Transverse colon (tissue), 4 donors: ENCODE measurements at regions not wholly inside any gene's neighbourhood (a gene's known extent, or its start where the extent isn't known, plus 50 kb on each side); places are given as distances from the start of the nearest gene placed in this dataset.

Source experiments
- DNase-seq: peaks from one replicate; pipeline ENCODE4 v3.0.0-alpha.2; 2019
- H3K27ac ChIP-seq, 4 donors: fragments of 200-600 bp; sonication (generic); 2 replicates each; pipeline ENCODE4 v1.5.1; 2016 to 2018; ENCODE audit warnings: inconsistent platforms in 4 of 4
- H3K27me3 ChIP-seq: fragments of 200-600 bp; sonication (generic); 2 replicates; pipeline ENCODE4 v1.5.1; 2017; ENCODE audit warnings: inconsistent platforms
- H3K36me3 ChIP-seq, 4 donors: fragments of 200-600 bp; sonication (generic); 2 replicates each; pipeline ENCODE4 v1.5.1; 2017 to 2019; ENCODE audit warnings: inconsistent platforms in 4 of 4
- H3K4me1 ChIP-seq, 4 donors: fragments of 200-600 bp; sonication (generic); 2 replicates each; pipeline ENCODE4 v1.5.1; 2017 to 2020; ENCODE audit warnings: inconsistent platforms in 4 of 4
- H3K4me3 ChIP-seq, 4 donors: fragments of 200-600 bp; sonication (generic); 1 replicate in 1 of 4; 2 replicates in 3 of 4; pipeline versions ENCODE4 v1.5.1 to v1.6.1; 2017 to 2019; ENCODE audit warnings: inconsistent platforms in 4 of 4
- H3K9me3 ChIP-seq, 2 donors: fragments of 200-600 bp; sonication (generic); 2 replicates each; pipeline ENCODE4 v1.5.1; 2017 to 2019; ENCODE audit warnings: inconsistent platforms in 2 of 2
- EP300 ChIP-seq: sonication (generic); formaldehyde crosslinking; IDR thresholded peaks from one replicate; pipeline ENCODE4 v1.6.1; 2017; ENCODE audit warnings: antibody characterized with exemption, low read depth
- POLR2A ChIP-seq: fragments of 450-650 bp; IDR thresholded peaks from one replicate; pipeline ENCODE4 v1.6.1; 2016; ENCODE audit warnings: antibody characterized with exemption, mild to moderate bottlenecking, moderate library complexity
- POLR2AphosphoS5 ChIP-seq, 3 donors: sonication (generic); formaldehyde crosslinking; IDR thresholded peaks; one replicate each; pipeline ENCODE4 v1.6.1; 2016; ENCODE audit warnings: antibody characterized with exemption in 3 of 3
- WGBS, 2 donors: methylation state at CpG; one replicate each; pipeline ENCODE4 v1.1.5; 2018; ENCODE audit warnings: low coverage in 1 of 2; 5-methylcytosine and 5-hydroxymethylcytosine counted together
- in situ Hi-C, 4 donors: fragments of 200-750 bp; cut with MboI; loops; one replicate each; pipeline versions ENCODE4 v1.15.0 to v1.15.1; 2017; ENCODE audit warnings: low sequenced_read_pairs in 3 of 4, low pct_ligation_motif_present in 1 of 4, low pct_unique_long_range_greater_than_20kb in 1 of 4
- intact Hi-C: fragments of 100-400 bp; cut with DNase I; formaldehyde crosslinking; loops from one replicate; pipeline ENCODE4 v1.15.1; 2023; ENCODE audit warnings: low total_unique reads
- TF ChIP-seq, protein P1 (sequence below), 5 experiments: fragments of 200-600 bp in 3 of 5; fragments of 450-650 bp in 2 of 5; sonication (generic) in 3 of 5; IDR thresholded peaks; 1 replicate in 2 of 5; 2 replicates in 3 of 5; pipeline ENCODE4 v1.5.1; 2016 to 2017; ENCODE audit warnings: antibody characterized with exemption in 5 of 5, inconsistent platforms in 3 of 5, mild to moderate bottlenecking in 2 of 5, moderate library complexity in 1 of 5

GRCh38 chr21:21955204-21955603 is 957.0 kb downstream of the NCAM2 start:
- no peaks in the 10 kb centered on the region for H3K4me1 ChIP-seq
- H3K27ac ChIP-seq = no peak overlapping the region
- H3K27me3 ChIP-seq = no peaks in the 10 kb centered on the region
- H3K4me3 ChIP-seq = no peak overlapping the region
- no peak for DNase-seq
- in situ Hi-C loops = no loop called here
- intact Hi-C loops = no loop called here
- no peaks in the 10 kb centered on the region for H3K36me3 ChIP-seq
- no peaks in the 10 kb centered on the region for H3K9me3 ChIP-seq
- no peak for TF ChIP-seq POLR2A
- WGBS, 2 donors = 70 to 78% methylated on average over 3 of the region's 3 CpGs

GRCh38 chr21:21957490-21957889 is 959.3 kb downstream of the NCAM2 start:
- Histone ChIP-seq H3K9me3 (no peaks in the 10 kb centered on the region), H3K36me3 (no peaks in the 10 kb centered on the region), H3K27ac (no peak overlapping the region), H3K27me3 (no peaks in the 10 kb centered on the region), H3K4me3 (no peak overlapping the region), H3K4me1 (no peaks in the 10 kb centered on the region)
- TF ChIP-seq POLR2A = no peak
- TF ChIP-seq EP300 = no peak
- TF ChIP-seq, protein P1, sequence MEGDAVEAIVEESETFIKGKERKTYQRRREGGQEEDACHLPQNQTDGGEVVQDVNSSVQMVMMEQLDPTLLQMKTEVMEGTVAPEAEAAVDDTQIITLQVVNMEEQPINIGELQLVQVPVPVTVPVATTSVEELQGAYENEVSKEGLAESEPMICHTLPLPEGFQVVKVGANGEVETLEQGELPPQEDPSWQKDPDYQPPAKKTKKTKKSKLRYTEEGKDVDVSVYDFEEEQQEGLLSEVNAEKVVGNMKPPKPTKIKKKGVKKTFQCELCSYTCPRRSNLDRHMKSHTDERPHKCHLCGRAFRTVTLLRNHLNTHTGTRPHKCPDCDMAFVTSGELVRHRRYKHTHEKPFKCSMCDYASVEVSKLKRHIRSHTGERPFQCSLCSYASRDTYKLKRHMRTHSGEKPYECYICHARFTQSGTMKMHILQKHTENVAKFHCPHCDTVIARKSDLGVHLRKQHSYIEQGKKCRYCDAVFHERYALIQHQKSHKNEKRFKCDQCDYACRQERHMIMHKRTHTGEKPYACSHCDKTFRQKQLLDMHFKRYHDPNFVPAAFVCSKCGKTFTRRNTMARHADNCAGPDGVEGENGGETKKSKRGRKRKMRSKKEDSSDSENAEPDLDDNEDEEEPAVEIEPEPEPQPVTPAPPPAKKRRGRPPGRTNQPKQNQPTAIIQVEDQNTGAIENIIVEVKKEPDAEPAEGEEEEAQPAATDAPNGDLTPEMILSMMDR (IDR thresholded peaks at IDR 0.05) = no peak
- TF ChIP-seq POLR2AphosphoS5 (IDR thresholded peaks at IDR 0.05) = no peak
- intact Hi-C loops = no loop called here
- no peak for DNase-seq
- WGBS, 2 donors = 67 to 83% methylated on average over 1 of the region's 1 CpG
- in situ Hi-C loops = no loop called here

- WGBS, 2 donors = 37 to 50% methylated on average over 1 of the region's 1 CpG
- H3K4me3 ChIP-seq = no peak overlapping the region
- TF ChIP-seq EP300 (no peak), POLR2AphosphoS5 (IDR thresholded peaks at IDR 0.05) (no peak), POLR2A (no peak)
- TF ChIP-seq, protein P1 (IDR thresholded peaks at IDR 0.05) = no peak
- no peak for DNase-seq
- H3K9me3 ChIP-seq = peaks cover 16 to 20% of the 10 kb centered on the region in 2 donors
- H3K4me1 ChIP-seq = no peaks in the 10 kb centered on the region
- in situ Hi-C loops = no loop called here
- intact Hi-C loops = no loop called here
- no peak overlapping the region for H3K27ac ChIP-seq
- H3K36me3 ChIP-seq = no peaks in the 10 kb centered on the region
- no peaks in the 10 kb centered on the region for H3K27me3 ChIP-seq
Measured at GRCh38 chr21:21963911-21964310, 965.7 kb downstream of the NCAM2 start.

- Histone ChIP-seq H3K36me3 (no peaks in the 10 kb centered on the region), H3K4me1 (peaks cover 0 to 5% (median 1%) of the 10 kb centered on the region in 4 donors), H3K27ac (no peak overlapping the region), H3K27me3 (no peaks in the 10 kb centered on the region), H3K4me3 (no peak overlapping the region), H3K9me3 (peaks cover 15 to 16% of the 10 kb centered on the region in 2 donors)
- TF ChIP-seq EP300 (no peak), POLR2AphosphoS5 (IDR thresholded peaks at IDR 0.05) (no peak), POLR2A (no peak)
- TF ChIP-seq, protein P1 (IDR thresholded peaks at IDR 0.05) = no peak
- WGBS, 2 donors = 63 to 67% methylated on average over 2 of the region's 2 CpGs
- in situ Hi-C loops (no loop called here), intact Hi-C loops (no loop called here)
- no peak for DNase-seq
Measured at GRCh38 chr21:21968810-21969209, 970.6 kb downstream of the NCAM2 start.

DNA sequence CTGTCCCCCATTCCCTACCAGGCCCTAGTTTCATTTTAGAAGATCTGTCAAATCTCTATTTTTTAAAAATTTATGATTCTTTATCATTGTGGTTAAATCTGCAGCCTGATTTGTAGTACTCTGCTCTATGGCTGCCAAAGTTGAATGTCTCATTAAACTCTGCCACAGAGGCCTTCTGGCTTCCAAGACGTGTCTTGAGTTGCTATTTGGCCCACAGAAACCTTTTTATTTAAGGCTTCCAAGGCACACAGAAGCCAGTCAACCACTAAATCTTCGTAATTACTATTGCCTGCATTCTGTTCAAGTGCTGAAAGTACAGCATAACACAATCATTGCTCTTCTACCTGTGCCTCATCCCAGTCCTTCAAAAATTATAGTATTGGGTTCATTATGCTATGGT is 971.0 kb downstream of the NCAM2 start:
- Histone ChIP-seq H3K27me3 (no peaks in the 10 kb centered on the region), H3K27ac (no peak overlapping the region), H3K9me3 (peaks cover 11 to 15% of the 10 kb centered on the region in 2 donors), H3K4me1 (peaks cover 0 to 5% (median 1%) of the 10 kb centered on the region in 4 donors), H3K4me3 (no peak overlapping the region), H3K36me3 (no peaks in the 10 kb centered on the region)
- WGBS, 2 donors = 32 to 49% methylated on average over 2 of the region's 2 CpGs
- in situ Hi-C loops (no loop called here), intact Hi-C loops (no loop called here)
- DNase-seq = no peak
- TF ChIP-seq EP300 (no peak), POLR2AphosphoS5 (IDR thresholded peaks at IDR 0.05) (no peak), POLR2A (no peak)
- TF ChIP-seq, protein P1 (IDR thresholded peaks at IDR 0.05) = no peak
